HG02970 (cell line): ENCODE measurements at regions not wholly inside any gene's neighbourhood (a gene's known extent, or its start where the extent isn't known, plus 50 kb on each side); places are given as distances from the start of the nearest gene placed in this dataset.

Experiments used
- ATAC-seq: cut with Tn5 transposase; IDR thresholded peaks from one replicate; pipeline ENCODE4 v1.9.1; 2021; ENCODE audit warnings: mild to moderate bottlenecking, moderate library complexity, moderate number of reproducible peaks; ENCODE audit not compliant: unreplicated experiment, low FRiP score

DNA sequence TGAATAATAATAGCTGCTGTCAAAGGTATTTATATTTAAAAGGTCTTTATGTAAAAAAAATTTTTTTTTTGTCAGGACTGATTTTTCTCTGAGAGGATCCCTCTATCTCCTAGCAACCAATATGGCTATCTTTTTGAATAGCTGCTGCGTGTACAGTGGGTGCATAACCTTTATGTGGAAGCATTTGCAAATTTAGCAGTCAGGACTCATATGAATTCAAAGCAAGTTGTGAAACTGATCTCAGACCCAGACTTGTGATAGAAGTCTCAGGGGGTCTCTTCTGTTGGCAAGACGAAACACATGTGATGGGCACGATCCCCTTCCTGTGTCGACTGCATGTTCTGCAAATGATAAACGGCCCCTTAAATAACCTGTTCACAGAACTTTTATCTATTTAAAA lies 114.1 kb upstream of the ARGLU1 start:
- no peak for ATAC-seq

DNA sequence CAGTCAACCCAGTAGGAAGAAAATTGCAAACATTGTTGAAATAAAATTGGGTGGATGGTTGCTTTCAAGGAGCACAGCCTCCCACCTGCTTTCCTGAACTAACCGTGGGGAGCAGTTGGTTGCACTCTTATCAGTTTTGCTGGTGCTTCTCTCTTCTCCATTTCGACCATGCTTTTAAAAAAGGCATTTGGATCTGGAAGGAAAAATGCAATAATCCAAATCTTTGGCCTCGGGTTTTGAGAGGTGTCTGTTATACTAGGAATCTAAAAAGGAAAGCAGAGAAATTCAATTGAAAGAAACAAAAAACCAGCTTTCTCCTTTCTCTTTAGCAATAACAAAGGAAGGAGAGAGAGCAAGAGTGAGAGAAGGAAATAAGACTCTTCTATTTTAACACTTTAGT lies 113.6 kb upstream of the ARGLU1 start:
- no peak for ATAC-seq

DNA sequence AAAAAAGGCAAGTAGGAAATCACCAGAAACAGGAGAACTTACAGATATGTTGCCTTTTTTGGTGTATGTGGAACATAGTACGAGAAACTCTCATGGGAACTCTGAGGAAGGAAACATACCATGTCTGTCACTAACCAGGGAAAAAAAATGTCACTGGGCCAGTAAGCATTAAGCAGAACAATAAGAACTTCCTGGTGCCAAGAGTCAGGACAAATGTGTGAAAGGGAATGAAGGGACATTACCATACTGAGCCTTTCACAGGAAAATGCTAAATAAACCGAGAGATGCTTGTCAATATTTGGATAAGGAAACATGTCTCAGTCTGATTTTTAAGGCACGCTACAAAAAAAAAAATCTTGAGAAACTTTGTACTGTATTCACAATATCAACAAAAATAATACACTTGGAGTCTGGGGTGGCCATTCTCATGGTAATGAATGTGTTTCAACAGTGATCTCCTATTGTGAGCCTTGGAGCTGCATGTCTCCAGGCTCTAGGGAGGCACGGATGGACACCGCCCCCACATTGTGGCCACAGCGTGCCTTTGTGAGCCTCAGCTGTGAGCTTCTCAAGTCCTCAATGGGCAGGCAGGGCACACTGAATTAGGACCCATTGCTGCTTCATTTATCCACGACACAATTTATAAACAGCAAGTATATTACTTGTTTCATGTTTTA lies 113.0 kb upstream of the ARGLU1 start:
- ATAC-seq, result no peak

DNA sequence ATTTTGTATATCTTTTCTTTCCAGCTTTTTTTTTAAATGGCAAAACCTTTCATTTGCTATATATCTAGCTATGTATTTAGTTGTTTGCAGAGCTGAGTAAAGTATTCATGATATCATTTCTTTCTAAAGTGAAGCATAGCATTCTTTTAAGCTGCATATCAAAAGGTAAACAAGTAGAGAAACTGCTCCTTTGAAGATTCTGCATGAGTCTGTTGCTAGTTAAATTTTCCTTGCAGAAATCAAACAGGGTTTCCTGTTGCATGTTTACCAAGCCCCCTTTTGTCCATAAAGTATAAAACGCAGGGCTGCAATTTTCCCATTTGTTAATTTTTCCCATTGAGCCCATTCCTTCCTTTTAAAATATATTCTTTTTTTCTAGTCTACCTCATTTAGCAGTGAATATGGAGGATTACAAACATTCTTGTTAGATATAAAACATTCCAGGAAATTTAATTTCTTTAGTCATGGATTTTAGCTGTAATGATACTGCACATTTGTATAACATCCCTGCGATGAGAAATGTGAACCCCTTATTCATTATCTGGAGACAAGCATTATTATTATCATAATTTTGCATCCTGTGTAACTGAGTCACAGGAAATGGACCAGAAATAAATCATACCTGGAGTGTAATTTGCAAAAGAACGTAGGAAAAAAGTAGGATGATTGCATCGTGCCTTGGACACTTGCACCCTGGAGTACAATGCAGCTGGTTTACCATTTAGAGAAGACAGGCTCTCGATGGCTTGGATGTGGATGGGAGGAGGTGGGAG lies 110.9 kb upstream of the ARGLU1 start:
- ATAC-seq, result no peak

DNA sequence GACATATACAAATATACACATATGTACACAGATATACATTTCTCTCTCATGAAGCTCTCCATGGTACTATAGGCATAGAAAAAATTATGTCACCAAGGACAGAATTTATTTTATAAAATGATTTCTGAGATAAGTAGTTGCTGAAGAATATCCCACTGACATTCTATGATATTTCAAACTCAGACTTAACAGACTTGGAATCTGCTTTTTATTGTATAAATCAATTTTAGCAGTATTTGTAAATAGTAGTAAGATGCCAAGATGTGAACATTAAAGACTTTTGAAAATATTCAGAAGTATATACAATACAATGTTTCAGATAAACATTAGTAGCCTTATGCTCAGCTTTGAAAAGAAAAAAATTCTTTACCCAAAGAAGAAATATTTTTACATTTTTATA lies 107.4 kb upstream of the ARGLU1 start:
- ATAC-seq, result no peak

DNA sequence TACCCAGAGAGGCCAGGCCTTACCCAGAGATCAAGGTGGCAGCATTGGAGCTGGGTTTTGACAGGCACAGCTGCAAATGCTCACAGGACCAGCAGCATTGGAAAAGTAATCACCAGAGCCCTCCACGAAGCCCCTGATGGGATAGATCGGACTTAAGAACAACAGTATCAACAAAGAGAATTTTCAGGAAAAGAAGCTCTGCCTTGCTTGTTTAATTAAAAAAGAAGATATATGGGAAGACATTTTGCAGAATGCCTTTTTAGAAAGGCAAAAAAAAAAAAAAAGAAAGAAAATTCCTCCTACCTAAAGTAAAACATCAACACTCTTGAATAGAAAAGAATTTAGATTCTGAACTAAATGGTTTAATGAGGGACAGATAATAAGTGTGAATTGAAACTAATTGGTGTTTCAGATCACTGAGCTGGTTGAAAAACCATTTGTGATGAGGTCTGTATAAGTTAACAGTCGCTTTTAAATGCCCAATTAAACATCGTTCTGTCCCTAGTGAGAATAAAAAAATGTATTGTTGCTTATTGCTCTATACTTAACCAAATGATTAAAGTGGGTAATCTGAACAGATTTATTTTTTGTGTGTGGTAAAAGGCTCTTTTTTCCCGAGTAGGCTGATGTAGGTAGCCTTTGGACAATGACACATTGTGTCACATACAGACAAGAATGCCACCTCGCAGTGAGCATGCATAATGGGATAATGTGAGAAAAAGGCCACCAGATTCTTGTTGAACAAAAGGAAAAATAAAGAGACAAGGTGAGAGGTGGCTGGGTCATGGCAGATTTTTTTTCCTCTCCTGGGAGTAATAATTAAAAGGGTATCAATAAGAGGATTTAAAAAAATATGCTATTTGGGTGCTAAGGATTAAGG lies 93.0 kb upstream of the ARGLU1 start:
- no peak for ATAC-seq

DNA sequence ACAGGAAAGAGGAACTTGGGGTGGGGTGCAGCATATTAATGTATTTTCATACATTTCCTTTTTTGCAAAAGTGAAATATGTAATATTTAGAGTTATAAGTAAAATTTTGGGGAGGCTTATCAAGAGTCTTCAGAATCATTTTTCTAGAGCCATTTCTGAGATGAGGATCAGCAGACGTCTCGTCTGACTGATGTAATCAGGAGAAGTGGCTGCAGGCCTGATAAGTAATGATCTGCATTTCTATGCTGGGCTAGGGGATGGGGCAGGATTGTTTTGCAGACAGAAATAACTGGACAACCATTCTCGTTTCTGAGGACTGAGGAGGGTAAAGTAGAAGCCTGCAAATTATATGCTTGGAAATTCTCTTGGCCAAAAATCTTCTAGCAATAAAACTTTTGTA lies 89.2 kb upstream of the ARGLU1 start:
- no peak for ATAC-seq

DNA sequence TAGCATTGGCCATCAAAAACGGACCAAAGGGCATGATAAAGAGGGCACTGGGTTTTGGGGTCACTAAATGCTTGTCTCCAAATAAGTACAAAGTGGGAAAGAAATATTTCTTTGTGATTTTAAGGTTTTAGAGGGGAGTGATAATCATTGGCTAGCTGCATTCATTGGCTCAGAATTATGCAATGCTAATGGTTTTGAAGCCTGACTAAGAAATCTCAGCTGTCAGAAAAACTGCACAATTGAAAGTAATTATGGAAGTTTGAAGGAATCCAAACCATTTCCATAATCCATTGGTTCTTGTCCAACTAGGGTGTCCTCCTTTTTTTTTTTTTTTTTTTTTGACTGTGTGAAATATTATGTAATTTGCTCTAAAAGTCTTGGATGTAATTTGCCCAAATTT lies 88.2 kb upstream of the ARGLU1 start:
- no peak for ATAC-seq

DNA sequence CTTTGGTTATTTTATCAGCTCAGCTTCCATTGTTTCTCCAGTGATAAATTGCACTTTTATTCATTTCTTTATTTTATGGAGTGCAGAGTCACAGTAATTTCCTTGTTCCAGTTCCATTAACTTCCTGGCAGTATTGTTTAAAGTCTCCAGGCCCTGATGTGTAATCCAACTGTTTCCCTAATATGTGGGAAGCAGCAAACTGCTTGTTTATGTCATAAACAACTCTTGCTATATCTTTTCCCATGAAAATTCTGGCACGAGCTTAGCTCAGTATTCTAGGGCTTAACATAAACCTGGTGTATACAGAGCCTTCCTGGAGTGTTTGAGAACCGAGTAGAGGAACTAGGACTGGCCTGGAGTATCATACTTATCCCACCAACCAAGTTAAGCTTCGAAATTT lies 83.5 kb upstream of the ARGLU1 start:
- no peak for ATAC-seq

DNA sequence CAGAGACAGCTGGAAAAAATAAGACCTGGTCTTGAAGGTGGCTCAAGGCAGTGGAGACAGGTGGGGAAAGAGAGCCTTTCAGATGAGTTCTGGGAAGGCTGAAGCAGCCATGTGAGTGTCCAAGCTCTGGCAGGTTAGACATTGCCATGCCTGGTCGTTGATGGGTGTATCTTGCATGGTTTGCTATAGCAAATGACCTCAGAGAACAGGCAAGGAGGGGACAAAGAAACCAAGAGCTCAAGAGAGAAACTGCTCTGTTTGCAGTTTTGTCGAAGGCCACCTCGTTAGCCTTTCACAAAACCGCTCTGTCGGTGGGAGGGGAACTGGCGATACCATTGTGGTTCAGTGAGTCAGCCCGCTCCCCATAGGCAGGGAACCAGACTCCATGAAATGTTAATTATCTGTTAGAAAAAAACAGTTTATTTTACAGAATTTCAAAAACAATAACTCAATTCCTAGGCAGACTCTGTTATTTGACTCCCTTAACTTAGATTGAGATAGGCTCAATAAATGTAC lies 82.8 kb upstream of the ARGLU1 start:
- ATAC-seq, result no peak

DNA sequence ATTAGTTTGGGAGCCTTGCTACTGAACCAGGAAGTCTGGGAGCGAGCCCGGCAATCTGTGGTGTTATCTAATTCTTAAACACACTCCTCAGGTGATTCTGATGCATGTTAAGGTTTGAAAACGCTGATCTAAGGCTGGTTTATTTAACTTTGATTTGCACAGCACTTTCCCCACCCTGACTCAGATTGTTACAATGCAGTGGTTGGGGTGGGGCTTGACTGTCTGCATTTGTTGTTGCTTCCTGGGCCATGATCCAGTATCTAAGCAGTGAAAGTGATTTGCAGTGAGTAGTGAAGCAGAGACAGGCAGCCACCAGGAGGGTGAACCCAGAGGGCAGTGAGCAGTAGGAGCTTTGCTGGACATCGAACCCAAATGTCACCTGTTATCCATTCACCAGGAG lies 81.6 kb upstream of the ARGLU1 start:
- no peak for ATAC-seq

DNA sequence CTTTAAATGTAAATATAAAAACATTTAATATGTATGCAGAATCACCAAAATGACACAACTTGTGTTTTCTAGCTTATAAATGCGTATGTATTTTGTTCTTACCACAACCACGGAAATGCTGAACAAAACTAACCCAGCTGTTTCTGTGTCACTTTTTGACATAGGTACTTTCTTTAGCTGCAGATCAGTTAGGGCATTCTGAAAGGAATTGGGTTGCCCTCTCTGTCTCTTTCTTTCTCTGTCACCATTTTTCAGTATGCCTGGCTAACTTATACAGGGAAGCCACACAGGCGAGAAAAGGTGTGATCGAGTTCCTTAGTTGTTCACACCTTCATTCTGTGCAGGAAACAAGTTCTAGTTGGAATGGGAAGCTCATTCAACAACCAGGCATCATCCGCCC lies 72.6 kb upstream of the ARGLU1 start:
- no peak for ATAC-seq

DNA sequence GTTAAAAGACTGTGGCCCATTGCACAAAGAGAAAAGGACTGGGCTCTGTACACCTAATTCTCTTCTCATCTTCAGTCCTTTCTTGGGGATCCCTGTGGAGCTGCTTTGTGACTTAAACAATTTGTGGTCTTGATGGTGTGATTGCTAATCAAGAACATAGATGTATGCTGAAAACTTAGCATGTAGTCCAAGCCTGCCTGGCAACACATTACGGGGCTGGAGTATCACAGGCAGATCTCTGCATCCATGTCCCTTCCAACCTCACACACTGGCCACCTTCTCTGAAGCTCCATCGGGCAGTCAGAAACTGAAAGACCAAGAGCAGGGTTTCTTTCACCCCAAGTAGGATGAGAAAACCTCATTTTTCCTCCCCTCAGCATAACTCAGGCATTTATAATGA lies 69.6 kb upstream of the ARGLU1 start:
- ATAC-seq, result no peak

DNA sequence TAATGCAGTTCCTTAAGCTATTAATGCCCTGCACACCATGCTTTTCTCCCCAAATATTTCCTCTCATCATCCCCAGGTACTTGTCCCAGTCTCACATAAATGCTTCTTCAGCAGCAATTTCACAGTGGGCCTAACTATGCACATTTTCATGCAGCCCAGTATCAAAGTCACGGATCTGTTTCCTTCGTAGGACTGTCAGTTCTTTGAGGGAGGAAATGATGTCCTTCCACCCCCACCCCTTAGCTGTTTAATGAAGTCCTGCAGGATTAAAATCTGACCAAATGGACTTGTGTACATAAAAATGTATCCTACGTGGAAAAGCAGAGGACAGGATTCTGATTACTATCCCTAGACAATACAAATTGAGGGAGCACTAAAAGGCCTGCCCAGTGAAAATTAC lies 68.6 kb upstream of the ARGLU1 start:
- ATAC-seq, result no peak

DNA sequence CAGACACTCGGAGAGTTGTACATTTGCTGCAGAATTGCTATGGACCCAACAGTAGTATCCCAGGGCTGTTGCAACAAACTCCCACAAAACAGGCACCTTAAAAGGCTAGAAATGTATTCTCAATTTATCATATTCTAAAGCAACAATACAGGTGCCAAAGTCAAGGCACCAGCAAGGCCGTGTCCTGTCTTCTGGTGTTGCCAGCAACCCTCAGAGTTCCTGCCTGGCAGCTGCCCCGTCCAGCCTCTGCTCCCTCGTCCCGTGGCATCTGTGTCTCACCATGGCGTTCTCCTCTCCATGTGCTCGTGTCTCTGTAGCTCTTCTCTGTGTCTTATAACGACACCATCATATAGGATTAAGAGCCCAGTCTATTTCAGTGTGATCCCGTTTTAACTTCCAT lies 67.7 kb upstream of the ARGLU1 start:
- no peak for ATAC-seq

DNA sequence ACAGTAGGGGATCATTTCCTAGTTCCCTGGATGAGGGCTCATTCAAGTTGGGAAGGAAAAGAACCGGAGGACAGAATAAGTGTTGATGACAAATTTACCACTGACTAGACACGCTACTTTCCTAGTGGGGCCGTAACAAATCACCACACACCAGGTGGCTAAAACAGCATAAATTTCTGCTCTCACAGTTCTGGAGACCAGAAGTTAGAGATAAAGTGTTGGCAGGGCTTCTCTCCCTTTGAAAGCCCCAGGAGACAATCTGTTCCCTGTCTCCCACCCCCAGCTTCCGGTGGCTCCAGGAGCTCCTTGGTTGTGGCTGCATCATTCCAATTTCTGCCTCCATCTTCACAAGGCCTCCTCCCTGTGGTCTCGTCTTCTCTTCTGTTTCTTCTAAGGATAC lies 65.4 kb upstream of the ARGLU1 start:
- ATAC-seq, result no peak

DNA sequence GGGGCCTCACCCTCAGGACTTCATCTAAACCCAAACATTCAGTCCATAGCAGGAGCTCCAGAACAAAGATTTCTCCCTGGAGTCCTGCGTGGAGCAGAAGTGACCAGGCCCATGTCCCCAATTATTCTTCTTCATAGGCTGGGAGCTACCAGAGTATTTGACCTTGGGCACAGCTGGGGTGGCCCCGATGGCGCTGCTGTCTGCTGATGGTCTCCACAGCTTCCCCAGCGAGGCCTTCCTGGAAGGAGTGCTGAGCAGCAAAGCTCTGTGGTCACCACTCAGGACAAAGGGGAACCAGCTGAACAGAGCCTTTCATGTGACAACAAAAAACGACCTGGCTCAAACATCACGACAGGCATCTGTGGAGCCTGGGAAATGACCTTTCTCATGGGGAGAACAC lies 62.7 kb upstream of the ARGLU1 start:
- no peak for ATAC-seq

DNA sequence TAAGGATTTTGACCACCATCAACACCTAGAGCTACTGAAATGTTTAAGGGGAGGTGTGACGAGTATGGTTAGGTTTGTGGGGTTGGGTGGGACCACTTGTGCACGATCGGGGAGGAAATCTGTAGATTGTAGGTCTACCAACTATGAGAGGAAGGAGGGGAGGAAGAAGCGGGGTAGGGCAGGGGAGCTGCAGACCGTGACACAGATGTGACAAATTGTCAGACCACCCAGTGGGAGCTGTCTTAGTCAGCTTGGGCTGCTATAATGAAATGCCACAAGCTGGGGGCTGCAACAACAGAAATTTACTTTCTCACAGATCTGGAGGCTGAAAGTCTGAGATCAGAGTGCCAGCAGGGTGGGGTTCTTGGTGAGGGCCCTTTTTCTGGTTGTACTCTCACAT lies 62.2 kb upstream of the ARGLU1 start:
- ATAC-seq, result no peak

DNA sequence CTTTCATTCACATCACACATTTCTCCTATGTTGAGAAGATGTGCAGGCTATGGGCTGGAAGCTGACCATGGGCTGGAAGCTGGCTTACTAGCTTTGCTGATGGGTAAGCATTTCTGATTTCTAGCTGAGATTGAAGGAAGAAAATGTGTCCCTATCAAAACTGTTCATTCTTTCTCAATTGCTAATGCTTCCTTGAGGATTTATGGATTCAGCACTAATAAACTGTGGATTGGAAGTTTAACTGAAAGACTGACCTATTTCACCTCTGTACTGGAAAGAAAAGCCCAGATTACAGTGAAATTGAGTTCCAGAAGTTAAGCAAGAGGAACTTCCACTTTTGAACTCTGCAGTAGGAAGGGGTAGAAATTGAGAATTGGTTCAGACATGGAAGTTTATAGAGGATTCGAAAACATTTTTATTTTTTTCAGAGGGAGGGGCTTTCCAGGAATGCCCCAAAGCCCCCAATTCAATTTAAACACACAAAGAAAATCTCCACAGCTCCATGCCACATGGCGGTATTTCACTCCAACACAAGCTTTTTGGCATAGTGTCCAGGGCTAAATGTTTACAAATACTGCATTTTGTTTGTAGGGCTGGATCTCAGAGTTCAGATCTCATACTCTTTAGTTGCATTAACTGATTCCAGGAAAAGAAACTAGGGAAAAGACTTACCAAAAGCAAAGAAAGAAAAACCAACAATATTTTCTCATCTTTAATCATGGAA lies 61.2 kb upstream of the ARGLU1 start:
- no peak for ATAC-seq

DNA sequence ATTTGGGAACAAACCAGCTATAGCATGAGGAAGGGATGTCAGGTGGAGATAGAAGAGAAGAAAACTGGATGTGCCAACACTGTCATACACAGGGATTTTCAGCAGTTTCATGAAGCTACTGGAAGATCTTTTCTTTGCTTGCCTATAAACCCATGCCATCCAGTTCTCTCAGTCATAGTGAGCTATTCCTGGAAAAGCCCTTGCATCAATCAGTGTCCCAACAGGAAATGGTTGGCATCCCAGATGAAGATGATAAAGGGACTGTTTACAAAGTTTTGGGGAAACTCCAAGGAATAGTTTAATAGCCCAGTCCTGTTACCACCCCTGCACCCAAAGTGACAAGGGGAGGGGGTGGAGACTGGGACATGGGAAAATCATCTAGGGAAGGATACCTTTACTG lies 58.5 kb upstream of the ARGLU1 start:
- no peak for ATAC-seq

DNA sequence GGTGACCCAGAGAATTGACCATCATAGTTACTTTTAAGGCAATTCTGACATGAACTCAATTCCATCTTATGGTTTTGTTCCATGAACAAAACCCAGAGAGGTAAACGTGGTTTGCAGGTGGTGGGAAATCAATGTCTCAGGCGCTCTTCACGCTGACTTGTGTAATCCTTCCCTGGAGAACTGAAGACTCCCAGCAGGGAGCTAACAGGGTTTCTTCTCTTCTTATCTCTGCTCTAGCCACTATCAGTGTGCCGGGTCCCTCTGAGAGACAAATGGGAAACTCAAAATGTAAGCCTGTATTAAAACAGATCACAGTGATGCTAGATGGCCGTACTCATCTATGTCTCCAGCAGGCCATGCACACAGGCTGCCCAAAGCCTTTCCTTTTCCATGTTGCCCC lies 57.6 kb upstream of the ARGLU1 start:
- no peak for ATAC-seq
